ENCODE measurements at regions not wholly inside any gene's neighbourhood (a gene's known extent, or its start where the extent isn't known, plus 50 kb on each side); places are given as distances from the start of the nearest gene placed in this dataset.

GRCh38 chr7:86972072-86972471 is 87.4 kb downstream of the ELAPOR2 start:
- DNase-seq (ENCODE audit: low read depth), result no peak

GRCh38 chr7:86970986-86971385 is 88.5 kb downstream of the ELAPOR2 start:
- DNase-seq (ENCODE audit: low read depth), result no peak

GRCh38 chr7:86970547-86970946 is 88.9 kb downstream of the ELAPOR2 start:
- no peak for DNase-seq (ENCODE audit: low read depth)

- no peak for DNase-seq (ENCODE audit: low read depth)
Measured at GRCh38 chr7:86969865-86970264, 89.6 kb downstream of the ELAPOR2 start.

GRCh38 chr7:86968618-86969017 is 90.8 kb downstream of the ELAPOR2 start:
- DNase-seq (ENCODE audit: low read depth), result no peak

- no peak for DNase-seq (ENCODE audit: low read depth)
Measured at GRCh38 chr7:86966916-86967315, 92.5 kb downstream of the ELAPOR2 start.

- no peak for DNase-seq (ENCODE audit: low read depth)
Measured at GRCh38 chr7:86965727-86966120, 93.7 kb downstream of the ELAPOR2 start.

- no peak for DNase-seq (ENCODE audit: low read depth)
Measured at GRCh38 chr7:86964973-86965726, 94.3 kb downstream of the ELAPOR2 start.

- peak; percentile 28 for DNase-seq (ENCODE audit: low read depth)
Measured at GRCh38 chr7:86963599-86964230, 95.7 kb downstream of the ELAPOR2 start.

- DNase-seq (ENCODE audit: low read depth), result no peak
Measured at GRCh38 chr7:86962623-86963022, 96.8 kb downstream of the ELAPOR2 start.

- no peak for DNase-seq (ENCODE audit: low read depth)
Measured at GRCh38 chr7:86961686-86962085, 97.8 kb downstream of the ELAPOR2 start.

- DNase-seq (ENCODE audit: low read depth), result no peak
Measured at GRCh38 chr7:86958380-86958779, 101.1 kb downstream of the ELAPOR2 start.

GRCh38 chr7:86956567-86956966 is 102.9 kb downstream of the ELAPOR2 start:
- no peak for DNase-seq (ENCODE audit: low read depth)

- no peak for DNase-seq (ENCODE audit: low read depth)
Measured at GRCh38 chr7:86955895-86956503, 103.5 kb downstream of the ELAPOR2 start.

GRCh38 chr7:86954971-86955370 is 104.5 kb downstream of the ELAPOR2 start:
- DNase-seq (ENCODE audit: low read depth), result no peak

GRCh38 chr7:86953653-86954336 is 105.7 kb downstream of the ELAPOR2 start:
- no peak for DNase-seq (ENCODE audit: low read depth)

GRCh38 chr7:86953219-86953618 is 106.2 kb downstream of the ELAPOR2 start:
- no peak for DNase-seq (ENCODE audit: low read depth)

- DNase-seq (ENCODE audit: low read depth), result no peak
Measured at GRCh38 chr7:86951895-86952294, 107.6 kb downstream of the ELAPOR2 start.

GRCh38 chr7:86950944-86951343 is 108.5 kb downstream of the ELAPOR2 start:
- no peak for DNase-seq (ENCODE audit: low read depth)

- no peak for DNase-seq (ENCODE audit: low read depth)
Measured at GRCh38 chr7:86950360-86950759, 109.1 kb downstream of the ELAPOR2 start.

- no peak for DNase-seq (ENCODE audit: low read depth)
Measured at GRCh38 chr7:86949779-86950260, 109.6 kb downstream of the ELAPOR2 start.

GRCh38 chr7:86949052-86949778 is 110.2 kb downstream of the ELAPOR2 start:
- no peak for DNase-seq (ENCODE audit: low read depth)
